Astrocyte (in vitro differentiated cells and primary cell): ENCODE measurements at regions not wholly inside any gene's neighbourhood (a gene's known extent, or its start where the extent isn't known, plus 50 kb on each side); places are given as distances from the start of the nearest gene placed in this dataset.

Source experiments
- EZH2 ChIP-seq: IDR thresholded peaks from 2 replicates; pipeline ENCODE4 v1.6.1; 2012; ENCODE audit warnings: mild to moderate bottlenecking, low read length, inconsistent platforms; ENCODE audit not compliant: insufficient read depth
- TF ChIP-seq, protein P1 (sequence below): IDR thresholded peaks from 2 replicates; pipeline ENCODE4 v1.5.1; 2011; ENCODE audit warnings: low read depth, mild to moderate bottlenecking, inconsistent platforms, low read length, moderate library complexity; ENCODE audit not compliant: insufficient read depth

DNA sequence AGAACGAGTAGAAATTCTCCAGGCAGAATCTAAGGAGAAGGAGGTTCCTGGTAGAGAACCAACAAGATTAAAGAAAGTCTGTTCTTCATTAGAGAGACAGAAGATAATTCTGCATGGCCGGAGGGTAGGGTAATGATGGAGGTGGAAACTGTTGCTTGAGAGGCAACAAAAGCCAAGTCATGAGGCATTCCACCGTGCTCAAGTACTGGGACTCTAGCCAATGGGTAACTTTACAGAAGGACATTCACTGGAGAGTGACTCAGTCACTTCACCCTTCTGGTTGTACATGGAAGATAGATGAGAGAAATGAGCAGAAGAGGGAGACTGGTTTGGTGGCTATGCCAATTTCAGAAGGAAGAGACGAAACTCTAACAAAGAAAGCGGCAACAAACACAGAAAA, 53.6 kb upstream of the ANKFN1 start:
- TF ChIP-seq, protein P1, sequence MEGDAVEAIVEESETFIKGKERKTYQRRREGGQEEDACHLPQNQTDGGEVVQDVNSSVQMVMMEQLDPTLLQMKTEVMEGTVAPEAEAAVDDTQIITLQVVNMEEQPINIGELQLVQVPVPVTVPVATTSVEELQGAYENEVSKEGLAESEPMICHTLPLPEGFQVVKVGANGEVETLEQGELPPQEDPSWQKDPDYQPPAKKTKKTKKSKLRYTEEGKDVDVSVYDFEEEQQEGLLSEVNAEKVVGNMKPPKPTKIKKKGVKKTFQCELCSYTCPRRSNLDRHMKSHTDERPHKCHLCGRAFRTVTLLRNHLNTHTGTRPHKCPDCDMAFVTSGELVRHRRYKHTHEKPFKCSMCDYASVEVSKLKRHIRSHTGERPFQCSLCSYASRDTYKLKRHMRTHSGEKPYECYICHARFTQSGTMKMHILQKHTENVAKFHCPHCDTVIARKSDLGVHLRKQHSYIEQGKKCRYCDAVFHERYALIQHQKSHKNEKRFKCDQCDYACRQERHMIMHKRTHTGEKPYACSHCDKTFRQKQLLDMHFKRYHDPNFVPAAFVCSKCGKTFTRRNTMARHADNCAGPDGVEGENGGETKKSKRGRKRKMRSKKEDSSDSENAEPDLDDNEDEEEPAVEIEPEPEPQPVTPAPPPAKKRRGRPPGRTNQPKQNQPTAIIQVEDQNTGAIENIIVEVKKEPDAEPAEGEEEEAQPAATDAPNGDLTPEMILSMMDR: no peak
- no peak for TF ChIP-seq EZH2
